HG03442 (cell line): ENCODE measurements at regions not wholly inside any gene's neighbourhood (a gene's known extent, or its start where the extent isn't known, plus 50 kb on each side); places are given as distances from the start of the nearest gene placed in this dataset.
"Not testable (repeated sequence)": the region's sequence is repeated elsewhere in the genome, so short reads cannot be mapped to it uniquely, and the experiment has no call there.

Experiments
- ATAC-seq: cut with Tn5 transposase; IDR thresholded peaks from one replicate; pipeline ENCODE4 v1.9.1; 2021; ENCODE audit warnings: mild to moderate bottlenecking, moderate library complexity; ENCODE audit not compliant: unreplicated experiment

GRCh38 chr17:33560165-33560564, 267.1 kb upstream of the ASIC2 start:
- ATAC-seq = no peak

- ATAC-seq = no peak
Measured at GRCh38 chr17:33560871-33561270, 267.8 kb upstream of the ASIC2 start.

- ATAC-seq = no peak
Measured at GRCh38 chr17:33561569-33562334, 268.7 kb upstream of the ASIC2 start.

GRCh38 chr17:33562792-33563191, 269.7 kb upstream of the ASIC2 start:
- no peak for ATAC-seq

GRCh38 chr17:33564146-33564545, 271.1 kb upstream of the ASIC2 start:
- ATAC-seq = no peak

GRCh38 chr17:33567223-33567622, 274.1 kb upstream of the ASIC2 start:
- no peak for ATAC-seq

GRCh38 chr17:33572615-33573014, 279.5 kb upstream of the ASIC2 start:
- no peak for ATAC-seq

- no peak for ATAC-seq
Measured at GRCh38 chr17:33574942-33575445, 281.9 kb upstream of the ASIC2 start.

GRCh38 chr17:33579740-33580139, 286.6 kb upstream of the ASIC2 start:
- ATAC-seq = not testable (repeated sequence)

- no peak for ATAC-seq
Measured at GRCh38 chr17:33580215-33580614, 287.1 kb upstream of the ASIC2 start.

- ATAC-seq = no peak
Measured at GRCh38 chr17:33582661-33583060, 289.6 kb upstream of the ASIC2 start.

- ATAC-seq = no peak
Measured at GRCh38 chr17:33583518-33584417, 290.7 kb upstream of the ASIC2 start.

GRCh38 chr17:33593991-33594390, 300.9 kb upstream of the ASIC2 start:
- no peak for ATAC-seq

- ATAC-seq = no peak
Measured at GRCh38 chr17:33595828-33596227, 302.7 kb upstream of the ASIC2 start.

GRCh38 chr17:33596899-33597298, 303.8 kb upstream of the ASIC2 start:
- ATAC-seq = no peak

- no peak for ATAC-seq
Measured at GRCh38 chr17:33598797-33599196, 305.7 kb upstream of the ASIC2 start.

GRCh38 chr17:33602981-33603380, 309.9 kb upstream of the ASIC2 start:
- no peak for ATAC-seq

GRCh38 chr17:33603789-33604188, 310.7 kb upstream of the ASIC2 start:
- no peak for ATAC-seq

GRCh38 chr17:33611532-33611931, 318.4 kb upstream of the ASIC2 start:
- no peak for ATAC-seq

- ATAC-seq = no peak
Measured at GRCh38 chr17:33615861-33616260, 322.8 kb upstream of the ASIC2 start.

- ATAC-seq = no peak
Measured at GRCh38 chr17:33623841-33624240, 330.7 kb upstream of the ASIC2 start.
